RWPE2 (cell line): ENCODE measurements at regions not wholly inside any gene's neighbourhood (a gene's known extent, or its start where the extent isn't known, plus 50 kb on each side); places are given as distances from the start of the nearest gene placed in this dataset.

ENCODE experiments used
- ATAC-seq: fragments of 200-7000 bp; cut with Tn5 transposase; 3 replicates; pipeline ENCODE4 v1.9.1; 2021; ENCODE audit warnings: low read depth
- DNase-seq: peaks from one replicate; pipeline ENCODE4 v3.0.0-alpha.2; 2020; ENCODE audit warnings: low spot score
- H3K27ac ChIP-seq: fragments of 450-650 bp; 2 replicates; pipeline ENCODE4 v1.5.1; 2017; ENCODE audit warnings: mild to moderate bottlenecking; ENCODE audit not compliant: poor library complexity, severe bottlenecking
- H3K27me3 ChIP-seq: fragments of 250-450 bp; sonication (Bioruptor Pico); 2 replicates; pipeline ENCODE4 v1.5.1; 2021; ENCODE audit warnings: mild to moderate bottlenecking, moderate library complexity; ENCODE audit not compliant: insufficient read depth, poor library complexity, severe bottlenecking
- H3K36me3 ChIP-seq: fragments of 250-450 bp; sonication (Bioruptor Pico); 2 replicates; pipeline ENCODE4 v1.5.1; 2020; ENCODE audit warnings: low read depth, mild to moderate bottlenecking, moderate library complexity
- H3K4me1 ChIP-seq: fragments of 250-450 bp; sonication (Bioruptor Pico); 2 replicates; pipeline ENCODE4 v1.5.1; 2021; ENCODE audit warnings: mild to moderate bottlenecking, moderate library complexity; ENCODE audit not compliant: insufficient read depth, poor library complexity, severe bottlenecking
- H3K4me3 ChIP-seq: fragments of 250-450 bp; sonication (Bioruptor Pico); 2 replicates; pipeline ENCODE4 v1.5.1; 2021; ENCODE audit warnings: mild to moderate bottlenecking, moderate library complexity; ENCODE audit not compliant: severe bottlenecking
- H3K9me3 ChIP-seq: fragments of 250-450 bp; sonication (Bioruptor Pico); 2 replicates; pipeline ENCODE4 v1.5.1; 2021; ENCODE audit warnings: mild to moderate bottlenecking, moderate library complexity; ENCODE audit not compliant: severe bottlenecking
- TF ChIP-seq, protein P1 (sequence below): fragments of 450-650 bp; IDR thresholded peaks from one replicate; pipeline ENCODE4 v1.5.1; 2017; ENCODE audit warnings: mild to moderate bottlenecking, moderate library complexity; ENCODE audit not compliant: poor library complexity, severe bottlenecking

- ATAC-seq = no peak
- TF ChIP-seq, protein P1, sequence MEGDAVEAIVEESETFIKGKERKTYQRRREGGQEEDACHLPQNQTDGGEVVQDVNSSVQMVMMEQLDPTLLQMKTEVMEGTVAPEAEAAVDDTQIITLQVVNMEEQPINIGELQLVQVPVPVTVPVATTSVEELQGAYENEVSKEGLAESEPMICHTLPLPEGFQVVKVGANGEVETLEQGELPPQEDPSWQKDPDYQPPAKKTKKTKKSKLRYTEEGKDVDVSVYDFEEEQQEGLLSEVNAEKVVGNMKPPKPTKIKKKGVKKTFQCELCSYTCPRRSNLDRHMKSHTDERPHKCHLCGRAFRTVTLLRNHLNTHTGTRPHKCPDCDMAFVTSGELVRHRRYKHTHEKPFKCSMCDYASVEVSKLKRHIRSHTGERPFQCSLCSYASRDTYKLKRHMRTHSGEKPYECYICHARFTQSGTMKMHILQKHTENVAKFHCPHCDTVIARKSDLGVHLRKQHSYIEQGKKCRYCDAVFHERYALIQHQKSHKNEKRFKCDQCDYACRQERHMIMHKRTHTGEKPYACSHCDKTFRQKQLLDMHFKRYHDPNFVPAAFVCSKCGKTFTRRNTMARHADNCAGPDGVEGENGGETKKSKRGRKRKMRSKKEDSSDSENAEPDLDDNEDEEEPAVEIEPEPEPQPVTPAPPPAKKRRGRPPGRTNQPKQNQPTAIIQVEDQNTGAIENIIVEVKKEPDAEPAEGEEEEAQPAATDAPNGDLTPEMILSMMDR = no peak
Measured at GRCh38 chr6:122151066-122151465, 248.4 kb upstream of the HSF2 start.

GRCh38 chr6:122151763-122152162, 247.7 kb upstream of the HSF2 start:
- ATAC-seq = no peak

More at GRCh38 chr6:122151066-122151465, 248.4 kb upstream of the HSF2 start:
- H3K9me3 ChIP-seq = no peaks in the 10 kb centered on the region
- no peak overlapping the region for H3K27ac ChIP-seq
- H3K4me1 ChIP-seq = no peaks in the 10 kb centered on the region
- no peak overlapping the region for H3K4me3 ChIP-seq
- no peaks in the 10 kb centered on the region for H3K36me3 ChIP-seq
- H3K27me3 ChIP-seq = no peaks in the 10 kb centered on the region
- DNase-seq = no peak

DNA sequence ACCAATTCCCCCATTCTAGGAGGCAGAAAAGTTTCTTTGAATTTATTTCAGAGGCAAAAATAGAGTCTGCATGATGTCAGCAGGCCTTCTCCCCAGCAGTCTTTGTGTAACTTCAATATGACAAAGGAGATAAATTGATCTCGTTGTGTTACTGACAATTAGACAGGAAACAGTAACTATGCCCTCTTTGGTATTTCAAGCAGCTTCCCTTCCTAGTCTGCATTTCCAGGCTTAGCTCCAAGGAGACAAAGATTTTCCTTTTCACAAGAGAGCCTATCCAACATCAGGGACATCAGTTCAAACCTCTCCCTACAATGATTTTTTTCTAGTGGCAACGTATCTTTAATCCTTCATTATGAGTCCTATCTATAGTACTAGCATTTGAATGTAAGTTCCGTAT, 245.9 kb upstream of the HSF2 start:
- no peaks in the 10 kb centered on the region for H3K36me3 ChIP-seq
- H3K27ac ChIP-seq = no peak overlapping the region
- no peaks in the 10 kb centered on the region for H3K4me1 ChIP-seq
- ATAC-seq (no peak), DNase-seq (no peak)
- TF ChIP-seq, protein P1 = no peak
- no peaks in the 10 kb centered on the region for H3K9me3 ChIP-seq
- H3K27me3 ChIP-seq = no peaks in the 10 kb centered on the region
- no peak overlapping the region for H3K4me3 ChIP-seq

More at GRCh38 chr6:122151763-122152162, 247.7 kb upstream of the HSF2 start:
- Histone ChIP-seq H3K9me3 (no peaks in the 10 kb centered on the region), H3K4me3 (no peak overlapping the region), H3K4me1 (no peaks in the 10 kb centered on the region), H3K27ac (no peak overlapping the region), H3K27me3 (no peaks in the 10 kb centered on the region), H3K36me3 (no peaks in the 10 kb centered on the region)
- no peak for DNase-seq
- TF ChIP-seq, protein P1 = no peak

- DNase-seq = no peak
- TF ChIP-seq, protein P1 = no peak
- H3K36me3 ChIP-seq = no peaks in the 10 kb centered on the region
- ATAC-seq = no peak
- H3K27me3 ChIP-seq = no peaks in the 10 kb centered on the region
- H3K9me3 ChIP-seq = no peaks in the 10 kb centered on the region
- H3K4me1 ChIP-seq = no peaks in the 10 kb centered on the region
- H3K4me3 ChIP-seq = no peak overlapping the region
- H3K27ac ChIP-seq = no peak overlapping the region
Measured at GRCh38 chr6:122154155-122154554, 245.3 kb upstream of the HSF2 start.

DNA sequence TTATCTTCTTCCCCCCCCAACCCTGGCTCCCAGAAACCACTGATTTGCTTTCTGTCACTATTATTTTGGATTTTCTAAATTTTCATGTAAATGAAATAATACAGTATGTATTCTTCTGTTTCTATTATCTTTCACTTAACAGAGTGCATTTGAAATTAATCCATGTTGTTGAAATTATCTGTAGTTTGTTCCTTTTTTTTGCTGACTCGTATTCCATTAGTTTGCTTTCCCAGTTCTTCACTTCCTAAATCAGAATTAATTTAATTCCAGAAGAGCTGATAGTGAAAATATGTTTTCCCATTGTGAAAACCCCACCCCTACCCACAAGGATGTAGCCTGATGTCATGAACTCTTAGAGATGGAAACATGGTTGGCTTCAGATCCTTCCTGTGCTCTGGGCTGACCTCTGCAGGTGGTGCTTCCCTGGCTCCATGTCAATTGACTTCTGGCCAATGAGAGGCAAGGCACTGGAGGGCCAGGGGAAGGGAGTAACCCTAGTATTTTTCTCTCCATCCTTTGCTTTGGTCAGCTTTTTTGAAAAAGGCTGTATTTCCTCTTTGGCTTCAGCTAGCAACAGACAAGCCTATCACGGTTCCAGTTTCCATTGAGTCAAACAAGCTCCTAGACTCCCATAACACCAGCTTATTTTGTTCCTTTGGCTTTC, 244.4 kb upstream of the HSF2 start:
- DNase-seq (no peak), ATAC-seq (no peak)
- TF ChIP-seq, protein P1 = no peak
- no peaks in the 10 kb centered on the region for H3K27me3 ChIP-seq
- no peaks in the 10 kb centered on the region for H3K36me3 ChIP-seq
- H3K27ac ChIP-seq = no peak overlapping the region
- H3K4me1 ChIP-seq = no peaks in the 10 kb centered on the region
- H3K4me3 ChIP-seq = no peak overlapping the region
- H3K9me3 ChIP-seq = no peaks in the 10 kb centered on the region
